ENCODE measurements at regions not wholly inside any gene's neighbourhood (a gene's known extent, or its start where the extent isn't known, plus 50 kb on each side); places are given as distances from the start of the nearest gene placed in this dataset.

DNA sequence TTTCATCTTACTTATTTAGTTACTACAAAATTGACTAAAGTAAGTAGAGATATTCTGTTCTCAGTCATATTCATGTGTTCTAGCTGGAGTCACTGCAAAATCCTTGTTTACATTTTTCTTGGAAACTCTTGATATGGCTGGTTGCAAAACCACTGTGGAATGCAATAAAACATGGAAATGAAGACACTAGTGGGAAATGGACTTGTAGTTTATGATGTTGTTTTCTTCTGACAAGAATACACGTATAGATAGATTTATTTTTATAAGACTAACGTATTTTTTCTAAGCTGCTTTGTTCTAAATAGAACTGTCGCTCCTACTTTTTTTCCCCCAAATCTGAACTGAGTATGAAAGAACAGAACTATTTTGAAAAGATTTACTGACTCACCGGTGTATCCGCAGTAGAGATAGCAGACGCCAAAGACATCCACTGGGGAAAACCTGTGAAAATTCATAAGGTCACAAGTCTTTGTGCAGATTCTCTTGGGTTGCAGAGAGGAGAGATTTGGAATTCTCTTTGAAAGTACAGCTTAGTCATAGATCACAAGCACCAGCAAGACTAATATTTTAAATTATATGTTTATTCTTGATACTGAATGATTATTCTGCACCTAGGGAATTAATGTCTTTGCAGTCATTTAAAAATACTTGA lies 119.6 kb upstream of the TAF11L2 start:
- TF ChIP-seq, protein P1, sequence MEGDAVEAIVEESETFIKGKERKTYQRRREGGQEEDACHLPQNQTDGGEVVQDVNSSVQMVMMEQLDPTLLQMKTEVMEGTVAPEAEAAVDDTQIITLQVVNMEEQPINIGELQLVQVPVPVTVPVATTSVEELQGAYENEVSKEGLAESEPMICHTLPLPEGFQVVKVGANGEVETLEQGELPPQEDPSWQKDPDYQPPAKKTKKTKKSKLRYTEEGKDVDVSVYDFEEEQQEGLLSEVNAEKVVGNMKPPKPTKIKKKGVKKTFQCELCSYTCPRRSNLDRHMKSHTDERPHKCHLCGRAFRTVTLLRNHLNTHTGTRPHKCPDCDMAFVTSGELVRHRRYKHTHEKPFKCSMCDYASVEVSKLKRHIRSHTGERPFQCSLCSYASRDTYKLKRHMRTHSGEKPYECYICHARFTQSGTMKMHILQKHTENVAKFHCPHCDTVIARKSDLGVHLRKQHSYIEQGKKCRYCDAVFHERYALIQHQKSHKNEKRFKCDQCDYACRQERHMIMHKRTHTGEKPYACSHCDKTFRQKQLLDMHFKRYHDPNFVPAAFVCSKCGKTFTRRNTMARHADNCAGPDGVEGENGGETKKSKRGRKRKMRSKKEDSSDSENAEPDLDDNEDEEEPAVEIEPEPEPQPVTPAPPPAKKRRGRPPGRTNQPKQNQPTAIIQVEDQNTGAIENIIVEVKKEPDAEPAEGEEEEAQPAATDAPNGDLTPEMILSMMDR (IDR thresholded peaks at IDR 0.05; ENCODE audit: extremely low read depth in 1 of 2, insufficient read depth in 1 of 2, low read depth in 1 of 2, low read length in 2 of 2), result no peak
- TF ChIP-seq EZH2 (IDR thresholded peaks at IDR 0.05; ENCODE audit: borderline replicate concordance, low read depth, low read length, severe bottlenecking) (no peak), POLR2A (IDR thresholded peaks at IDR 0.05; ENCODE audit: low read depth, low read length) (no peak), MYC (IDR thresholded peaks at IDR 0.05; ENCODE audit: low read depth, low read length) (no peak), POLR2AphosphoS5 (IDR thresholded peaks at IDR 0.05; ENCODE audit: insufficient read depth, low read depth, low read length) (no peak)
- TF ChIP-seq, protein P2, sequence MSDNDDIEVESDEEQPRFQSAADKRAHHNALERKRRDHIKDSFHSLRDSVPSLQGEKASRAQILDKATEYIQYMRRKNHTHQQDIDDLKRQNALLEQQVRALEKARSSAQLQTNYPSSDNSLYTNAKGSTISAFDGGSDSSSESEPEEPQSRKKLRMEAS (IDR thresholded peaks at IDR 0.05; ENCODE audit: insufficient read depth, insufficient read length), result no peak
